ENCODE measurements at regions not wholly inside any gene's neighbourhood (a gene's known extent, or its start where the extent isn't known, plus 50 kb on each side); places are given as distances from the start of the nearest gene placed in this dataset.

DNA sequence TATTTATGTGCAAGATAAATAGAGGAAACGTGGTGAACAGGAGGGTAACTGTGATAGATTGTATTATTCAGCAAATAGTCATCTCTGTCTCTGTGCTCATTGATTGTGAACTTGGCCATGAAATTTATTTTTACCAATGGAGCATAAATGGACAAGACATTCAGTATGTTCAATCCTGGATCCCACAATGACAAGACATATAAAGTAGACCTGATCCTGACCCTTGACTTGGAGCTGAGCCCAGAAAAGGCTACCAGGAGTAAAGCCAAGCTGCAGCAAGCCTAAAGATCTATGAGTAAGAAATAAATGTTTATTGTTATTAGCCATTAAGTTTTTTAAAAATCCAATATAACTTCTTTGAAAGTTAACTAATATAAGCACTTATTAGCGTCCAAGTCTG, 531.2 kb downstream of the PIK3C3 start:
- H3K36me3 ChIP-seq, result no peaks in the 10 kb centered on the region
- no peaks in the 10 kb centered on the region for H3K4me1 ChIP-seq
- intact Hi-C loops (cut with DNase I; ENCODE audit: low total_unique reads), result no loop called here
- no peak overlapping the region for H3K4me3 ChIP-seq
- TF ChIP-seq, protein P1, sequence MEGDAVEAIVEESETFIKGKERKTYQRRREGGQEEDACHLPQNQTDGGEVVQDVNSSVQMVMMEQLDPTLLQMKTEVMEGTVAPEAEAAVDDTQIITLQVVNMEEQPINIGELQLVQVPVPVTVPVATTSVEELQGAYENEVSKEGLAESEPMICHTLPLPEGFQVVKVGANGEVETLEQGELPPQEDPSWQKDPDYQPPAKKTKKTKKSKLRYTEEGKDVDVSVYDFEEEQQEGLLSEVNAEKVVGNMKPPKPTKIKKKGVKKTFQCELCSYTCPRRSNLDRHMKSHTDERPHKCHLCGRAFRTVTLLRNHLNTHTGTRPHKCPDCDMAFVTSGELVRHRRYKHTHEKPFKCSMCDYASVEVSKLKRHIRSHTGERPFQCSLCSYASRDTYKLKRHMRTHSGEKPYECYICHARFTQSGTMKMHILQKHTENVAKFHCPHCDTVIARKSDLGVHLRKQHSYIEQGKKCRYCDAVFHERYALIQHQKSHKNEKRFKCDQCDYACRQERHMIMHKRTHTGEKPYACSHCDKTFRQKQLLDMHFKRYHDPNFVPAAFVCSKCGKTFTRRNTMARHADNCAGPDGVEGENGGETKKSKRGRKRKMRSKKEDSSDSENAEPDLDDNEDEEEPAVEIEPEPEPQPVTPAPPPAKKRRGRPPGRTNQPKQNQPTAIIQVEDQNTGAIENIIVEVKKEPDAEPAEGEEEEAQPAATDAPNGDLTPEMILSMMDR (IDR thresholded peaks at IDR 0.05), result no peak
- TF ChIP-seq POLR2AphosphoS5 (IDR thresholded peaks at IDR 0.05) (no peak), POLR2A (IDR thresholded peaks at IDR 0.05) (no peak)
- peaks cover 7 to 11% of the 10 kb centered on the region in 2 donors for H3K9me3 ChIP-seq
- H3K27ac ChIP-seq, result no peak overlapping the region
- no peaks in the 10 kb centered on the region for H3K27me3 ChIP-seq
- no peak for DNase-seq (ENCODE audit: low spot score in 2 of 2)

- Histone ChIP-seq H3K27me3 (no peaks in the 10 kb centered on the region), H3K4me1 (no peaks in the 10 kb centered on the region), H3K9me3 (no peaks in the 10 kb centered on the region), H3K4me3 (no peak overlapping the region), H3K36me3 (no peaks in the 10 kb centered on the region), H3K27ac (no peak overlapping the region)
- DNase-seq (ENCODE audit: low spot score in 2 of 2), result no peak
- intact Hi-C loops (cut with DNase I; ENCODE audit: low total_unique reads), result loop anchor here (5.0 kb wide), 1 partner anchor 744 kb away; no protein-coding TSS in a partner anchor
- TF ChIP-seq, protein P1 (IDR thresholded peaks at IDR 0.05), result no peak
- TF ChIP-seq POLR2AphosphoS5 (IDR thresholded peaks at IDR 0.05) (no peak), POLR2A (IDR thresholded peaks at IDR 0.05) (no peak)
Measured at GRCh38 chr18:42508683-42509296, 553.8 kb downstream of the PIK3C3 start.

- no peak overlapping the region for H3K27ac ChIP-seq
- H3K27me3 ChIP-seq, result no peaks in the 10 kb centered on the region
- no peaks in the 10 kb centered on the region for H3K4me1 ChIP-seq
- no peak for DNase-seq (ENCODE audit: low spot score in 2 of 2)
- no peaks in the 10 kb centered on the region for H3K9me3 ChIP-seq
- intact Hi-C loops (cut with DNase I; ENCODE audit: low total_unique reads), result loop anchor here (5.0 kb wide), 2 partner anchors 647 to 742 kb away; no protein-coding TSS in a partner anchor
- TF ChIP-seq, protein P1 (IDR thresholded peaks at IDR 0.05), result no peak
- TF ChIP-seq POLR2AphosphoS5 (IDR thresholded peaks at IDR 0.05) (no peak), POLR2A (IDR thresholded peaks at IDR 0.05) (no peak)
- no peak overlapping the region for H3K4me3 ChIP-seq
- no peaks in the 10 kb centered on the region for H3K36me3 ChIP-seq
Measured at GRCh38 chr18:42509750-42510415, 554.8 kb downstream of the PIK3C3 start.

DNA sequence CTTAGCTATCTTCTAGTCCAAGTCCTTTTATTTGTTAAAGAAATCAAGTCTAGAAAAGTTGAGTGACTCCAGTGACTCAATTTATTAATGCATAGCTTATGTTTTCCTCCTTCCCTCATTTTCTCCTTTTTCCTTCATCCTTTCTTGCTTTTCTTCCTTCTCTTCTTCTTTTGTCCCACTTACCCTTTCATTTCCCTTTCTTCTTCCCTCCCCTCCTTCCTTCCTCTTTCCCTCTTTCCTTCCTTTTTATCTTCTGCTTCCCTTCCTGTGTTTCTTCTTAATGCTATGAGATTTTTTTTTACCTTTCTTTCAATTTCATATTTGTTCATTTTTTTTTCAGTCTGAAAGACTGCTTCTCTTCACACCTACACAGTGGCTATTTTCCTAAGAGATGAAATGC, 555.5 kb downstream of the PIK3C3 start:
- no peak overlapping the region for H3K4me3 ChIP-seq
- TF ChIP-seq POLR2A (IDR thresholded peaks at IDR 0.05) (no peak), POLR2AphosphoS5 (IDR thresholded peaks at IDR 0.05) (no peak)
- TF ChIP-seq, protein P1 (IDR thresholded peaks at IDR 0.05), result no peak
- intact Hi-C loops (cut with DNase I; ENCODE audit: low total_unique reads), result loop anchor here (5.0 kb wide), 1 partner anchor 647 kb away; no protein-coding TSS in a partner anchor
- no peak overlapping the region for H3K27ac ChIP-seq
- no peaks in the 10 kb centered on the region for H3K36me3 ChIP-seq
- no peaks in the 10 kb centered on the region for H3K9me3 ChIP-seq
- H3K27me3 ChIP-seq, result no peaks in the 10 kb centered on the region
- no peak for DNase-seq (ENCODE audit: low spot score in 2 of 2)
- no peaks in the 10 kb centered on the region for H3K4me1 ChIP-seq

DNA sequence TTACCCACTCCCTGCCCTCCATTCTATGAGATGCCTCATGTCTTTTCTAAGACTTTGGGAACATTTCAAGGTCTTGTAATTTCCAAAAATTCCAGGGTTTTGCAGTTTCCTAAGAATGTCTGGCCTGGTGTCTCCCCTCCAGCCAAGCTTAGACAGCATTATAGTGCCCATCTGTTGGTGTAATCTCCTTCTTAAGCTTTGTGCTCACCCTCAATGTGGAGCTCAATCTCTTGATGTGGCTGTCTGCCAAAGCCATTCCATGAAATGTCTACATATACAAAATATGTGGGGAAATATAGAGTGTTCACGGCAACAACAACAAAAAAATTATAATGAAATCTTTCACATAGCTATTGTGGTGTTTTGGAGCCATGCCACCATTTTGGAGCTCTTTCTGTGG, 558.4 kb downstream of the PIK3C3 start:
- Histone ChIP-seq H3K4me3 (no peak overlapping the region), H3K27me3 (no peaks in the 10 kb centered on the region), H3K9me3 (no peaks in the 10 kb centered on the region), H3K36me3 (no peaks in the 10 kb centered on the region), H3K27ac (no peak overlapping the region), H3K4me1 (no peaks in the 10 kb centered on the region)
- intact Hi-C loops (cut with DNase I; ENCODE audit: low total_unique reads), result loop anchor here (5.0 kb wide), 1 partner anchor 644 kb away; no protein-coding TSS in a partner anchor
- no peak for TF ChIP-seq POLR2A (IDR thresholded peaks at IDR 0.05)
- TF ChIP-seq POLR2AphosphoS5 (IDR thresholded peaks at IDR 0.05), result no peak
- TF ChIP-seq, protein P1 (IDR thresholded peaks at IDR 0.05), result no peak
- DNase-seq (ENCODE audit: low spot score in 2 of 2), result no peak

All from breast epithelium (tissue), 4 donors.